Cardiac fibroblast (primary cell): ENCODE measurements at regions not wholly inside any gene's neighbourhood (a gene's known extent, or its start where the extent isn't known, plus 50 kb on each side); places are given as distances from the start of the nearest gene placed in this dataset.

ENCODE experiments used
- DNase-seq, 2 donors: peaks; one replicate each; pipeline versions ENCODE4 v3.0.0 to v3.0.0-alpha.2; 2010; ENCODE audit warnings: low read depth in 2 of 2
- H3K4me3 ChIP-seq, 2 donors: replicated peaks in 1 of 2; 1 replicate in 1 of 2; 2 replicates in 1 of 2; pipeline ENCODE4 v1.5.1; 2011; ENCODE audit warnings: low read depth in 2 of 2, low read length in 2 of 2, mild to moderate bottlenecking in 2 of 2, moderate library complexity in 1 of 2
- CTCF ChIP-seq: IDR thresholded peaks from one replicate; pipeline ENCODE4 v1.5.1; 2011; ENCODE audit warnings: low read depth, mild to moderate bottlenecking, low read length, inconsistent platforms

GRCh38 chr5:116381201-116381600, 193.4 kb downstream of the SEMA6A start:
- H3K4me3 ChIP-seq = no peak overlapping the region
- DNase-seq = no peak
- no peak for TF ChIP-seq CTCF

- no peak for DNase-seq
- no peak for TF ChIP-seq CTCF
- no peak overlapping the region for H3K4me3 ChIP-seq
These were observed 194.0 kb downstream of the SEMA6A start for GRCh38 chr5:116380621-116381020.

- no peak overlapping the region for H3K4me3 ChIP-seq
- no peak for TF ChIP-seq CTCF
- no peak for DNase-seq
These were observed 195.3 kb downstream of the SEMA6A start for GRCh38 chr5:116379306-116379705.

- H3K4me3 ChIP-seq = no peak overlapping the region
- no peak for DNase-seq
- no peak for TF ChIP-seq CTCF
These were observed 195.9 kb downstream of the SEMA6A start for GRCh38 chr5:116378777-116379121.

GRCh38 chr5:116378007-116378776, 196.4 kb downstream of the SEMA6A start:
- TF ChIP-seq CTCF = no peak
- no peak overlapping the region for H3K4me3 ChIP-seq
- no peak for DNase-seq

- no peak for TF ChIP-seq CTCF
- DNase-seq = no peak
- H3K4me3 ChIP-seq = no peak overlapping the region
These were observed 197.2 kb downstream of the SEMA6A start for GRCh38 chr5:116377276-116378006.
